ENCODE measurements at regions not wholly inside any gene's neighbourhood (a gene's known extent, or its start where the extent isn't known, plus 50 kb on each side); places are given as distances from the start of the nearest gene placed in this dataset.
"Not testable (repeated sequence)": the region's sequence is repeated elsewhere in the genome, so short reads cannot be mapped to it uniquely, and the experiment has no call there.

DNA sequence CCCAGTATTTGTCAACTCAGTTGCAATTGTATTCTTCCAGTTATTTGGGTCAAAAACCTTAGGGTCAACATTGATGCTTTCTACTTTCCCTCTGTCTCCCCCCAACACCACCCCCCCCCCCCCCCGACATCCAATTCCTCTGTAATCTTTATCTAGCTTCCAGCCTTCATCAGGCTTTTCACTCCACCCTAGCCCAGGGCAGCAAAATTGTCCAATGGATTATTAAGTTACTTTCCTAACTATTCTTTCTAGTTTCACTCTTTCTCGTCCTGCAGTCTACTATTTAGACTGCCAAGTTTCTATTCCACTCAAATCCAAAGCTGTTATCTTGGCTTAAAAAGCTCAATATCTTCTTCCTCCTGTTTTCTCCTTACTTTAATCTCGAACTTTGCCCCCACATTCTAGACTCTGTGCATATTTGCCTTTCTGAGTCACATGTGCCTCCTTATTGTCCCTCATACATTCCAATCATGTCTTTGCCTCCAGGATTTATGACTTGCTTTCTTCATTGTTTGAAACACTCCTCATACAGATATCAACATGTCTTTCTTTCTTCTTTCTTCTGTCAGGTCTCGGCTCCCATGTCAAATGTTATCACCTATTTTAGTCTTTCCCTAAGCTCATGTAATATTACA, 196.6 kb upstream of the TMEM196 start:
- no peak overlapping the region for H3K4me3 ChIP-seq (ENCODE audit: low read length)
- no peaks in the 10 kb centered on the region for H3K36me3 ChIP-seq (ENCODE audit: insufficient read depth, low read length)
- H3K4me1 ChIP-seq (ENCODE audit: insufficient read depth, low read length), result peaks cover 8% of the 10 kb centered on the region
- H2AFZ ChIP-seq (ENCODE audit: low read depth, low read length), result peak overlapping the region; percentile 31
- H3K27me3 ChIP-seq (ENCODE audit: insufficient read depth, low read length), result no peaks in the 10 kb centered on the region
- H3K9me3 ChIP-seq (ENCODE audit: low read length), result no peaks in the 10 kb centered on the region

DNA sequence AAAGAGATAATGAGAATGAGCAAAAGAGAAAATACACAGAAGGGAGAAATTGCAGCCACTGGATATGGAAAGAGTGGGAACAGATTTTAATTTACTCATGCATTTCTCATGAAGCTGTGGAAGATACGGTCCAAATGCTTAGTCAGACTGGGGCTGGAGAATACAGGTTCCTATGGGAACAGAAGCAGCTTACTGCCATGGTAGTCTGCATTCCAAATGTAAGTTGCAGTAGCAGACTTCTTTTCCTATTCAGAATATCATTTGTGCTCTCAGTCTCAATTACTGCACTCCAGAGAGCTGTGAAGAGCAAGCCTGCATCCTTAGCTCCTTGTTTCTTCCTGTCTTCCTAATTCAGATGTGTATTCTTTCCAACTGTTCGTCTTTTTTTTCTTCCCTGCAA, 190.8 kb upstream of the TMEM196 start:
- H2AFZ ChIP-seq (ENCODE audit: low read depth, low read length), result no peak overlapping the region
- no peaks in the 10 kb centered on the region for H3K9me3 ChIP-seq (ENCODE audit: low read length)
- H3K4me3 ChIP-seq (ENCODE audit: low read length), result no peak overlapping the region
- no peaks in the 10 kb centered on the region for H3K27me3 ChIP-seq (ENCODE audit: insufficient read depth, low read length)
- H3K36me3 ChIP-seq (ENCODE audit: insufficient read depth, low read length), result no peaks in the 10 kb centered on the region
- peaks cover 6% of the 10 kb centered on the region for H3K4me1 ChIP-seq (ENCODE audit: insufficient read depth, low read length)

DNA sequence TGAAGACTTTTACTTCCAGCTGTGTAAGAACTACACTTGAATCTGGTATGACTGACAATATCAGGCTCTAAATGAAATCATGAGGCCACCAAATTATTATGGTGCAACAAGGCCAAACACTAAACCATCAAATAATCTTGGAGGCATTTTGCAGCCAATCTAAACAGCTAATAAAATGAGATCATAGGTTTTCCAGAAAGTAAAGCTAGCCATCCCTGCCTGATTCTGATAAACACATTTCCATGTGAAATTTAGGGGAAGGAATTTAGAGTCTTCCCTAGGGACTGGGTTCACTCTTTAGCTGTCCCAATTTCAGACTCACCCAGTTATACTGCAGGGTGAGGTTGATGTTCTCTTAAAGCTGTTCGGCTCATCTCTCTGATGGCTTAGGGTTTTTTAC, 190.3 kb upstream of the TMEM196 start:
- Histone ChIP-seq H3K27me3 (ENCODE audit: insufficient read depth, low read length) (no peaks in the 10 kb centered on the region), H2AFZ (ENCODE audit: low read depth, low read length) (no peak overlapping the region), H3K36me3 (ENCODE audit: insufficient read depth, low read length) (no peaks in the 10 kb centered on the region), H3K4me1 (ENCODE audit: insufficient read depth, low read length) (peaks cover 6% of the 10 kb centered on the region), H3K4me3 (ENCODE audit: low read length) (no peak overlapping the region), H3K9me3 (ENCODE audit: low read length) (no peaks in the 10 kb centered on the region)

DNA sequence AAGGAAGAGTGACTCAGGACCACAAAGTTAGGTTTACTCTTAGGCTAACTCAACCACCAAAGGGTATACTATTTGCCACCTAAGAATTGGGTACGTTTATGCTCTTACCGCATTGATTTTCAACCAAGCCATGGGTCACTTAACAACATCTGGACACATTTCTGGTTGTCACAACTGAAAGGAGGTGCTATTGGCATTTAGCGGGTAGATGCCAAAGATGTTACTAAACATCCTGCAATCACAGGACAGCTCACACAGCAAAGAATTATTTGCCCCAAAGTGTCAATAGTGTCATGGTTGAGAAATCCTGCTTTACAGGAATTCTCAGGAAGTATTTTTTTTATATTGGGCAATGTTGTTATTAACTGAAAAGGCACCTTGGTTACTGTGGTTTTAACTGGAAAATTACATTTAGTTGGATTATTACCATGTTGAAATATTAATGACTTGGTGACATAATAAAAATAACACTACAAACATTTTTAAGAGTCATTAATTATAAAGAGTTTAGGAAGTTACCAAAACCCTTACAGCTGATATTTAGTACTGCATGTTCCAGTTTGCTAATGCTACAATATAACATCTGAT, 185.0 kb upstream of the TMEM196 start:
- H3K27me3 ChIP-seq (ENCODE audit: insufficient read depth, low read length), result no peaks in the 10 kb centered on the region
- H3K36me3 ChIP-seq (ENCODE audit: insufficient read depth, low read length), result no peaks in the 10 kb centered on the region
- H3K4me1 ChIP-seq (ENCODE audit: insufficient read depth, low read length), result no peaks in the 10 kb centered on the region
- H2AFZ ChIP-seq (ENCODE audit: low read depth, low read length), result no peak overlapping the region
- no peak overlapping the region for H3K4me3 ChIP-seq (ENCODE audit: low read length)
- H3K9me3 ChIP-seq (ENCODE audit: low read length), result peaks cover 7% of the 10 kb centered on the region

DNA sequence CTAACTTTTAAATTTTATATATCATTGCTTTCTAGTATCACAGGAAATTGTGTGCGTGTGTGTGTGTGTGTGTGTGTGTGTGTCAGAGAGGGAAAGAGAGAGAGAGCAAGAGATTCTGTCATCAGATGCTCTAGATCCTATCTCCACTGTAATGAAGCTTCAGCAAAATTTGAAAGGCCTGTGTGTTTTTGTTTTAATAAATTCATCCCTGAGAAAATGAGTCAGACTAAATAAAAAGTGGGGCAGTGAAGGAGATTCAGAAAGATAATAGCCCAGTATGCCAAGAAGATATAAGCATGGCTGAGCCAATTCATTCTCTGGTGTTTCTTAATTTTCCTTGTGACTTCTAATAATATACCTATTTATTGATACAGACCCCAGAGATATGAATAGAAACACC, 184.2 kb upstream of the TMEM196 start:
- no peaks in the 10 kb centered on the region for H3K4me1 ChIP-seq (ENCODE audit: insufficient read depth, low read length)
- peaks cover 7% of the 10 kb centered on the region for H3K9me3 ChIP-seq (ENCODE audit: low read length)
- H3K4me3 ChIP-seq (ENCODE audit: low read length), result no peak overlapping the region
- no peak overlapping the region for H2AFZ ChIP-seq (ENCODE audit: low read depth, low read length)
- no peaks in the 10 kb centered on the region for H3K27me3 ChIP-seq (ENCODE audit: insufficient read depth, low read length)
- H3K36me3 ChIP-seq (ENCODE audit: insufficient read depth, low read length), result no peaks in the 10 kb centered on the region

DNA sequence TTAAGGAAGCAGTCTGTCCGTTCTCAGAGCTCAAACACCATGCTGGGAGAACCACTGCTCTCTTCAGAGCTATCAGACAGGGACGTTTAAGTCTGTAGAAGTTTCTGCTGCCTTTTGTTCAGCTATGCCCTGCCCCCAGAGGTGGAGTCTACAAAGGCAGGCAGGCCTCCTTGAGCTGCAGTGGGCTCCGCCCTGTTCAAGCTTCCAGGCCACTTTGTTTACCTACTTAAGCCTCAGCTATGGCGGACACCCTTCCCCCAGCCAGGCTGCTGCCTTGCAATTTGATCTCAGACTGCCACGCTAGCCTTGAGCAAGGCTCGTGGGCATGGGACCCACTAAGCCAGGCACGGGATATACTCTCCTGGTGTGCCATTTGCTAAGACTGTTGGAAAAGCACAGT, 180.7 kb upstream of the TMEM196 start:
- H3K27me3 ChIP-seq (ENCODE audit: insufficient read depth, low read length); H3K36me3 ChIP-seq (ENCODE audit: insufficient read depth, low read length); H3K9me3 ChIP-seq (ENCODE audit: low read length); H3K4me3 ChIP-seq (ENCODE audit: low read length); H2AFZ ChIP-seq (ENCODE audit: low read depth, low read length); H3K4me1 ChIP-seq (ENCODE audit: insufficient read depth, low read length): not testable (repeated sequence)

DNA sequence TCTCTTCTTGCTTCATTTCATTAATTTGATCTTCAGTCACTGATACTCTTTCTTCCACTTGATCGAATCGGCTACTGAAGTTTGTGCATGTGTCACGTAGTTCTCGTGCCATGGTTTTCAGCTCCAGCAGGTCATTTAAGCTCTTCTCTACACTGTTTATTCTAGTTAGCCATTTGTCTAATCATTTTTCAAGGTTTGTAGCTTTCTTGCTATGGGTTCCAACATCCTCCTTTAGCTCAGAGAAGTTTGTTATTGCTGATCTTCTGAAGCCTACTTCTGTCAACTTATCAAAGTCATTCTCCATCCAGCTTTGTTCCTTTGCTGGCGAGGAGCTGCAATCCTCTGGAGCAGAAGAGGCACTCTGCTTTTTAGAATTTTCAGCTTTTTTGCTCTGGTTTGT, 180.0 kb upstream of the TMEM196 start:
- not testable (repeated sequence) for H2AFZ ChIP-seq (ENCODE audit: low read depth, low read length); H3K4me1 ChIP-seq (ENCODE audit: insufficient read depth, low read length); H3K36me3 ChIP-seq (ENCODE audit: insufficient read depth, low read length); H3K9me3 ChIP-seq (ENCODE audit: low read length); H3K27me3 ChIP-seq (ENCODE audit: insufficient read depth, low read length); H3K4me3 ChIP-seq (ENCODE audit: low read length)

DNA sequence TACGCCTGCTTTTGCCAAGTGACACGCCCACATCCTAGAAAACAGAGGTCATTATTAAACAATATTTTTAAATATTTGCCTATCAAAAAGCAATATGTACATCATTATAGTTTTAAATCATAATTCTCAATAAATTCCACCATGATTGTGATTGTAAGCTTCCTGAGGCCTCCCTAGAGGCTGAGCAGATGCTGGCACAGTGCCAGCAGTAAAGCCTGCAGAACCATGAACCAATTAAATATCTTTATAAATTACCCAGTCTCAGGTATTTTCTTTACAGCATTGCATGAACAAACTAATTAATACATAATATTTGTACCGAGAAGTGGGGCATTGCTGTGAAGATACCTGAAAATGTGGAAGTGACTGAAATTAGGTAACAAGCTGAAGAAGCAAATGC, 174.7 kb upstream of the TMEM196 start:
- H3K36me3 ChIP-seq (ENCODE audit: insufficient read depth, low read length), result no peaks in the 10 kb centered on the region
- no peaks in the 10 kb centered on the region for H3K9me3 ChIP-seq (ENCODE audit: low read length)
- H3K4me3 ChIP-seq (ENCODE audit: low read length), result no peak overlapping the region
- no peak overlapping the region for H2AFZ ChIP-seq (ENCODE audit: low read depth, low read length)
- H3K4me1 ChIP-seq (ENCODE audit: insufficient read depth, low read length), result no peaks in the 10 kb centered on the region
- H3K27me3 ChIP-seq (ENCODE audit: insufficient read depth, low read length), result no peaks in the 10 kb centered on the region

DNA sequence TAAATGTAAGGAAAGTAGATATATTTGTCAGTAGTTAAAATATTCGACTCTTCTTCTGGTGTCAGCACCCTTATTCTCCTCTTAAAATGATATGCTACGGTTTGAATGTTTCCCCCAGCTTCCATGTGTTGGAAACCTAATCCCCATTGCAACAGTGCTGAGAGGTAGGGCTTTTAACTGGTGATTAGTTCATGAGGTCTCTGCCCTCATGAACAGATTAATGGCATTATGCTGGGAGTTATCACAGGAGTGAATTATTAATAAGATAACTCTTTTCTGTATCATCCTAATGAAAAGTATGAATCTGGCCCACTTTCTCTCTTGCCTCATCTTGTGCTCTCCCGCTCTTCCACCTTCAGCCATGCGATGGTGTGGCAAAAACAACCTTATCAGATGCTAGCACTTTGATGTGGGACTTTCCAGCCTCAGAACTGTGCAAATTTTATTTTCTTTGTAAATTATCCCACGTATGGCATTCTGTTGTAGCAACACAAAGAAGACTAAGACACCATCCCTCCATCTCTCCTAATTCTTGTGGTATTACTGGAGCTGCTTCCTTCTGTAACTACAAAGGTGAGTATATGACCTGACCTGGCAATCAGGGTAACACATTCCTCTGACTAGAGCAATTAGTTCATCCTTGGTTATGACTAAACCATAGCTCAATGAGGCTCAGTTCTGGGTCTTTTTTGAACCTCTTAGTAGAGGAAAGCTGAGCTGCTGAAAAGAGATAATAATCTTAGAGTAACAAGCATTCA, 171.1 kb upstream of the TMEM196 start:
- Histone ChIP-seq H3K4me3 (ENCODE audit: low read length) (no peak overlapping the region), H3K9me3 (ENCODE audit: low read length) (no peaks in the 10 kb centered on the region), H3K4me1 (ENCODE audit: insufficient read depth, low read length) (no peaks in the 10 kb centered on the region), H3K27me3 (ENCODE audit: insufficient read depth, low read length) (no peaks in the 10 kb centered on the region), H3K36me3 (ENCODE audit: insufficient read depth, low read length) (no peaks in the 10 kb centered on the region), H2AFZ (ENCODE audit: low read depth, low read length) (no peak overlapping the region)

DNA sequence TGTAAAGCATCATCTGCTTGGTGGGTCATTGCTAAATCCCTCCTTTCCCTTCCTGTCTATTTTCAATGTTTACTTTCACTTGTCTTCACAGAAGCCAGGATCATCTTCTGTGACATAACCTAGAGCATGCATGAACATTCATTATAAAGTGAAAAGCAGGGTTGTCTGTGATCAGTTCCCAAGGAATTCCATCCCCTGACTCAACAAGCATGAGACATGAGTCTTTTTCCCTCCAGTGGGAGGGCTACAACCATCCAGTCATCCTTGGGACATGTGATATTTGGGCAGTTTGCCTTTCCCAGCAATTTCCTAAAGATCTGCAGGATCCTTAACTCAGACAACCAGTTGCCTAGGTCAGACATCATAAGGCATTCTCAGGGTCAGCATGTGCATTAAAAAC, 166.3 kb upstream of the TMEM196 start:
- Histone ChIP-seq H3K27me3 (ENCODE audit: insufficient read depth, low read length) (no peaks in the 10 kb centered on the region), H3K4me1 (ENCODE audit: insufficient read depth, low read length) (no peaks in the 10 kb centered on the region), H3K36me3 (ENCODE audit: insufficient read depth, low read length) (no peaks in the 10 kb centered on the region), H2AFZ (ENCODE audit: low read depth, low read length) (no peak overlapping the region), H3K4me3 (ENCODE audit: low read length) (no peak overlapping the region), H3K9me3 (ENCODE audit: low read length) (peaks cover 2% of the 10 kb centered on the region)

DNA sequence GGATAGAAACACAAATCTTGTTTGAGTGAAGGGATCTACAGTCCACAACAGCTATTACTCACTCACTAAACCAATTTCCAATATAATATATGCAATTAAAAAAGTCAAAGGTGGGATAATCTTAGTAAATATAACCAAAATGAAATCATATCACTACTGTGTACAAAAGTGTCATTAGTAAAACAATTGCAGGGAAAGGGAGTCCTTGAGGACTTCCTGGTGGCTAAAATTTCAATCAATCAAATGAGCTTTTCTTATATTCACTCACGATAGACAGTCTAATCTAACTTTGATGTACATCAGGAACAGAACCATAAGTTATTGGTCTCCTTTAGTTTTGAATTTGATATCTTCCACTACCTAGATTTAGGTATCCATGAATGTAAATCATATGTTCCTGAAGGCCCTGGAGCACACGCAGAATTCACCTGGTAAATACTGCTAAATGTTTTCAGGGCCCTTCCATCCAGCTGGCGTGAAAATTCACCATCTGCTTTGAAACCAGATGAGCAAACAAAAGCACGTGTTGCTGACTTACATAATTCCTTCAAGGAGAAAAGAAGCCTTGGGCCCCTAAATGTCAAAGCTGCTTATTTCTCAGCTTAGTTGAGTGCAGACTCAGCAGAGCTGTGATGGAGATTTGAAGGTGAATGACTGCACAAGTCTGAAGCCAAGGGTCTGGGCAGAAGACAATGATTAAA, 159.3 kb upstream of the TMEM196 start:
- H3K9me3 ChIP-seq (ENCODE audit: low read length), result peaks cover 2% of the 10 kb centered on the region
- H3K4me1 ChIP-seq (ENCODE audit: insufficient read depth, low read length), result no peaks in the 10 kb centered on the region
- no peak overlapping the region for H3K4me3 ChIP-seq (ENCODE audit: low read length)
- H3K36me3 ChIP-seq (ENCODE audit: insufficient read depth, low read length), result no peaks in the 10 kb centered on the region
- no peaks in the 10 kb centered on the region for H3K27me3 ChIP-seq (ENCODE audit: insufficient read depth, low read length)
- H2AFZ ChIP-seq (ENCODE audit: low read depth, low read length), result no peak overlapping the region

DNA sequence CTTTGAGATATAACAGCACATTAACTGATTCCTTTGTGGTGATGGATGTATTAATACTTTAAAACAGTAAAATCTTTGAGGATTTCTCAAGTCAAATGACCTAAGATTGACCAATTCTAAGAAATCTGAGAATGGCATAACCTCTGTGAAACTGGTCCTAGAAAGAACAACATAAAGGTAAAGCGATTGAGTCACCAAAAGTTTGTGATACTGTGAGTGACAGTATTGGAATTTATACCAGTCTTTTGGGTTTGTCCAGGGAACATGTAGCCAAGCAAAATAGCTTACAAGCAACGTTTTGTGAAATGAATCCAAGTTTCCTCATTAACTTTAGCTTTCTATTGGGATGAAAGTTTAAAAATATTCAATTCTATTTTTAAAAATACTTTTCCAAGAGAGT, 157.4 kb upstream of the TMEM196 start:
- H3K4me1 ChIP-seq (ENCODE audit: insufficient read depth, low read length), result no peaks in the 10 kb centered on the region
- H3K27me3 ChIP-seq (ENCODE audit: insufficient read depth, low read length), result no peaks in the 10 kb centered on the region
- H3K4me3 ChIP-seq (ENCODE audit: low read length), result no peak overlapping the region
- H3K36me3 ChIP-seq (ENCODE audit: insufficient read depth, low read length), result no peaks in the 10 kb centered on the region
- no peak overlapping the region for H2AFZ ChIP-seq (ENCODE audit: low read depth, low read length)
- H3K9me3 ChIP-seq (ENCODE audit: low read length), result no peaks in the 10 kb centered on the region

DNA sequence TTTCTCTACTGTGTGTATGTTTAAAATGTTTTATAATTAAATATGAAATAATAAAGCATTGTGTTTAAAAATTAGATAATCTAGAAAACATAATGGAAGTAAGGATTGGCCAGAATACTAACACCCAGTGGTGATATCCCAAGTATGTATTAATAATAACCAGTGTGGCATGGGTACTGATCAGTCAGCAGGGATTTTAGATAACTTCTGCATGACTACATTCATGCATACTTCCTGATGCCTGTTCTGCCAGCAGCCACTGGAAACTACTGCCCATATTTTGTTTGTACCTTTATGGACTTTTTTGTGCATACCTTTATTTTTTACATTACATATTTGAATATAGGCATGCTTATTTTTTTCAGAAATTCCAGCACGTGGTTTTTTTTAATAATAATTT, 156.6 kb upstream of the TMEM196 start:
- Histone ChIP-seq H3K4me3 (ENCODE audit: low read length) (no peak overlapping the region), H3K27me3 (ENCODE audit: insufficient read depth, low read length) (no peaks in the 10 kb centered on the region), H2AFZ (ENCODE audit: low read depth, low read length) (no peak overlapping the region), H3K4me1 (ENCODE audit: insufficient read depth, low read length) (no peaks in the 10 kb centered on the region), H3K36me3 (ENCODE audit: insufficient read depth, low read length) (no peaks in the 10 kb centered on the region), H3K9me3 (ENCODE audit: low read length) (no peaks in the 10 kb centered on the region)

Measured in neuron (in vitro differentiated cells).